Stimulated activated naive B cell treated with anti-CD40 and anti-IgM and Interleukin-4, amounts not matched to agents 10 μg/mL and 1 μg/mL and 100 μg/mL, for 72 hours (primary cell): ENCODE measurements at regions not wholly inside any gene's neighbourhood (a gene's known extent, or its start where the extent isn't known, plus 50 kb on each side); places are given as distances from the start of the nearest gene placed in this dataset.
"Not testable (repeated sequence)": the region's sequence is repeated elsewhere in the genome, so short reads cannot be mapped to it uniquely, and the experiment has no call there.

ENCODE experiments used
- ATAC-seq, 2 donors: fragments of 150-1000 bp; cut with Tn5 transposase; replicated peaks; 2 replicates each; pipeline ENCODE4 v1.10.0; 2021; ENCODE audit warnings: moderate library complexity in 1 of 2
- DNase-seq: peaks from one replicate; pipeline ENCODE4 v3.0.0; 2021
- H3K27ac Mint-ChIP-seq: one replicate; pipeline ENCODE4 v1.8.0; 2022; ENCODE audit warnings: mild to moderate bottlenecking, mixed read lengths
- H3K27me3 Mint-ChIP-seq, 2 donors: one replicate each; pipeline ENCODE4 v1.8.0; 2022; ENCODE audit warnings: mixed read lengths in 2 of 2
- H3K36me3 Mint-ChIP-seq, 2 donors: one replicate each; pipeline ENCODE4 v1.8.0; 2022; ENCODE audit warnings: mixed read lengths in 2 of 2, mild to moderate bottlenecking in 1 of 2
- H3K4me1 Mint-ChIP-seq, 2 donors: one replicate each; pipeline ENCODE4 v1.8.0; 2022; ENCODE audit warnings: mixed read lengths in 2 of 2, mild to moderate bottlenecking in 1 of 2
- H3K4me3 Mint-ChIP-seq, 2 donors: one replicate each; pipeline ENCODE4 v1.8.0; 2022; ENCODE audit warnings: mild to moderate bottlenecking in 2 of 2, mixed read lengths in 2 of 2, moderate library complexity in 1 of 2
- H3K9me3 Mint-ChIP-seq, 2 donors: one replicate each; pipeline ENCODE4 v1.8.0; 2022; ENCODE audit warnings: mixed read lengths in 2 of 2, mild to moderate bottlenecking in 1 of 2

- H3K4me3 Mint-ChIP-seq = no peak overlapping the region
- no peaks in the 10 kb centered on the region for H3K4me1 Mint-ChIP-seq
- ATAC-seq (no peak), DNase-seq (no peak)
- H3K36me3 Mint-ChIP-seq = no peaks in the 10 kb centered on the region
- no peak overlapping the region for H3K27ac Mint-ChIP-seq
- peaks cover 0 to 1% of the 10 kb centered on the region in 2 donors for H3K9me3 Mint-ChIP-seq
- H3K27me3 Mint-ChIP-seq = no peaks in the 10 kb centered on the region
Measured at GRCh38 chr4:180999217-180999616, 1244.0 kb upstream of the TENM3 start.

GRCh38 chr4:181004056-181004455, 1239.1 kb upstream of the TENM3 start:
- H3K9me3 Mint-ChIP-seq = peaks cover 0 to 6% of the 10 kb centered on the region in 2 donors

GRCh38 chr4:181006499-181007260, 1236.5 kb upstream of the TENM3 start:
- H3K9me3 Mint-ChIP-seq = peaks cover 2 to 10% of the 10 kb centered on the region in 2 donors
- H3K27me3 Mint-ChIP-seq = no peaks in the 10 kb centered on the region
- H3K27ac Mint-ChIP-seq = no peak overlapping the region
- no peak overlapping the region for H3K4me3 Mint-ChIP-seq
- no peak for DNase-seq
- H3K36me3 Mint-ChIP-seq = no peaks in the 10 kb centered on the region
- ATAC-seq = no peak
- no peaks in the 10 kb centered on the region for H3K4me1 Mint-ChIP-seq

More at GRCh38 chr4:181004056-181004455, 1239.1 kb upstream of the TENM3 start:
- Mint-ChIP-seq H3K4me1 (no peaks in the 10 kb centered on the region), H3K4me3 (no peak overlapping the region), H3K27ac (no peak overlapping the region), H3K36me3 (no peaks in the 10 kb centered on the region), H3K27me3 (no peaks in the 10 kb centered on the region)
- DNase-seq = no peak
- ATAC-seq = no peak

- DNase-seq (no peak), ATAC-seq (no peak)
- Mint-ChIP-seq H3K27ac (no peak overlapping the region), H3K9me3 (peaks cover 5 to 11% of the 10 kb centered on the region in 2 donors), H3K27me3 (no peaks in the 10 kb centered on the region), H3K4me1 (no peaks in the 10 kb centered on the region), H3K4me3 (no peak overlapping the region), H3K36me3 (no peaks in the 10 kb centered on the region)
Measured at GRCh38 chr4:181007751-181008150, 1235.5 kb upstream of the TENM3 start.

- DNase-seq (no peak), ATAC-seq (no peak)
- H3K9me3 Mint-ChIP-seq = peaks cover 9 to 12% of the 10 kb centered on the region in 2 donors
- no peaks in the 10 kb centered on the region for H3K36me3 Mint-ChIP-seq
- no peaks in the 10 kb centered on the region for H3K27me3 Mint-ChIP-seq
- H3K27ac Mint-ChIP-seq = no peak overlapping the region
- H3K4me1 Mint-ChIP-seq = no peaks in the 10 kb centered on the region
- H3K4me3 Mint-ChIP-seq = no peak overlapping the region
Measured at GRCh38 chr4:181008164-181008563, 1235.0 kb upstream of the TENM3 start.

- Mint-ChIP-seq H3K36me3 (no peaks in the 10 kb centered on the region), H3K27me3 (no peaks in the 10 kb centered on the region), H3K4me3 (no peak overlapping the region), H3K9me3 (peaks cover 10 to 14% of the 10 kb centered on the region in 2 donors), H3K27ac (no peak overlapping the region), H3K4me1 (no peaks in the 10 kb centered on the region)
- no peak for DNase-seq
- no peak for ATAC-seq
Measured at GRCh38 chr4:181013162-181013561, 1230.0 kb upstream of the TENM3 start.

- H3K27me3 Mint-ChIP-seq = no peaks in the 10 kb centered on the region
- DNase-seq (no peak), ATAC-seq (no peak)
- H3K27ac Mint-ChIP-seq = no peak overlapping the region
- peaks cover 6 to 15% of the 10 kb centered on the region in 2 donors for H3K9me3 Mint-ChIP-seq
- H3K4me1 Mint-ChIP-seq = no peaks in the 10 kb centered on the region
- H3K4me3 Mint-ChIP-seq = no peak overlapping the region
- H3K36me3 Mint-ChIP-seq = no peaks in the 10 kb centered on the region
Measured at GRCh38 chr4:181017038-181017437, 1226.2 kb upstream of the TENM3 start.

- Mint-ChIP-seq H3K36me3 (no peaks in the 10 kb centered on the region), H3K27me3 (no peaks in the 10 kb centered on the region), H3K4me1 (no peaks in the 10 kb centered on the region), H3K4me3 (no peak overlapping the region), H3K9me3 (peaks cover 6 to 11% of the 10 kb centered on the region in 2 donors), H3K27ac (no peak overlapping the region)
- DNase-seq (no peak), ATAC-seq (no peak)
Measured at GRCh38 chr4:181018472-181018871, 1224.7 kb upstream of the TENM3 start.

GRCh38 chr4:181018913-181019312, 1224.3 kb upstream of the TENM3 start:
- no peak overlapping the region for H3K4me3 Mint-ChIP-seq
- H3K27me3 Mint-ChIP-seq = no peaks in the 10 kb centered on the region
- H3K4me1 Mint-ChIP-seq = no peaks in the 10 kb centered on the region
- peaks cover 5 to 9% of the 10 kb centered on the region in 2 donors for H3K9me3 Mint-ChIP-seq
- no peak overlapping the region for H3K27ac Mint-ChIP-seq
- ATAC-seq = no peak
- H3K36me3 Mint-ChIP-seq = no peaks in the 10 kb centered on the region
- DNase-seq = no peak

GRCh38 chr4:181020456-181020855, 1222.7 kb upstream of the TENM3 start:
- Mint-ChIP-seq H3K36me3 (no peaks in the 10 kb centered on the region), H3K9me3 (peaks cover 7 to 9% of the 10 kb centered on the region in 2 donors), H3K4me1 (no peaks in the 10 kb centered on the region), H3K4me3 (no peak overlapping the region), H3K27ac (no peak overlapping the region), H3K27me3 (no peaks in the 10 kb centered on the region)
- no peak for ATAC-seq
- no peak for DNase-seq

GRCh38 chr4:181021213-181021612, 1222.0 kb upstream of the TENM3 start:
- Mint-ChIP-seq H3K27ac (no peak overlapping the region), H3K9me3 (peaks cover 7 to 9% of the 10 kb centered on the region in 2 donors), H3K27me3 (no peaks in the 10 kb centered on the region), H3K4me1 (no peaks in the 10 kb centered on the region), H3K4me3 (no peak overlapping the region), H3K36me3 (no peaks in the 10 kb centered on the region)
- no peak for DNase-seq
- no peak for ATAC-seq

- not testable (repeated sequence) for H3K36me3 Mint-ChIP-seq, H3K27me3 Mint-ChIP-seq, H3K4me3 Mint-ChIP-seq, H3K27ac Mint-ChIP-seq, H3K4me1 Mint-ChIP-seq, ATAC-seq, DNase-seq
- peaks cover 8 to 12% of the 10 kb centered on the region in 2 donors for H3K9me3 Mint-ChIP-seq
Measured at GRCh38 chr4:181030135-181030921, 1212.9 kb upstream of the TENM3 start.

GRCh38 chr4:181030961-181031360, 1212.2 kb upstream of the TENM3 start:
- Mint-ChIP-seq H3K9me3 (peaks cover 8 to 12% of the 10 kb centered on the region in 2 donors), H3K36me3 (no peaks in the 10 kb centered on the region), H3K27me3 (no peaks in the 10 kb centered on the region), H3K27ac (no peak overlapping the region), H3K4me1 (no peaks in the 10 kb centered on the region), H3K4me3 (no peak overlapping the region)
- ATAC-seq (no peak), DNase-seq (no peak)

GRCh38 chr4:181043486-181043885, 1199.7 kb upstream of the TENM3 start:
- Mint-ChIP-seq H3K9me3 (peaks cover 2 to 5% of the 10 kb centered on the region in 2 donors), H3K36me3 (no peaks in the 10 kb centered on the region), H3K4me1 (no peaks in the 10 kb centered on the region), H3K27ac (no peak overlapping the region), H3K4me3 (no peak overlapping the region), H3K27me3 (no peaks in the 10 kb centered on the region)
- ATAC-seq = no peak
- DNase-seq = no peak

GRCh38 chr4:181046809-181047208, 1196.4 kb upstream of the TENM3 start:
- no peak for DNase-seq
- H3K27ac Mint-ChIP-seq = no peak overlapping the region
- H3K4me3 Mint-ChIP-seq = no peak overlapping the region
- no peaks in the 10 kb centered on the region for H3K27me3 Mint-ChIP-seq
- no peak for ATAC-seq
- H3K4me1 Mint-ChIP-seq = no peaks in the 10 kb centered on the region
- no peaks in the 10 kb centered on the region for H3K36me3 Mint-ChIP-seq
- H3K9me3 Mint-ChIP-seq = peaks cover 0 to 4% of the 10 kb centered on the region in 2 donors
